Spinal cord (tissue), 9 donors: ENCODE measurements at regions not wholly inside any gene's neighbourhood (a gene's known extent, or its start where the extent isn't known, plus 50 kb on each side); places are given as distances from the start of the nearest gene placed in this dataset.
"Not testable (repeated sequence)": the region's sequence is repeated elsewhere in the genome, so short reads cannot be mapped to it uniquely, and the experiment has no call there.

Experiments used
- DNase-seq, 6 donors: peaks; one replicate each; pipeline versions ENCODE4 v3.0.0 to v3.0.0-alpha.2; 2013 to 2015; ENCODE audit warnings: low spot score in 6 of 6, low read depth in 4 of 6
- H3K27ac ChIP-seq: one replicate; pipeline ENCODE4 v1.5.1; 2013; ENCODE audit warnings: low read depth, low read length, control low read depth
- H3K27me3 ChIP-seq: one replicate; pipeline ENCODE4 v1.6.1; 2013; ENCODE audit warnings: low read length; ENCODE audit not compliant: control insufficient read depth, insufficient read depth
- H3K36me3 ChIP-seq: one replicate; pipeline ENCODE4 v1.6.1; 2013; ENCODE audit warnings: low read length; ENCODE audit not compliant: control insufficient read depth, insufficient read depth
- H3K4me1 ChIP-seq: one replicate; pipeline ENCODE4 v1.6.1; 2013; ENCODE audit warnings: low read length; ENCODE audit not compliant: control insufficient read depth, insufficient read depth
- H3K4me3 ChIP-seq: one replicate; pipeline ENCODE4 v1.5.1; 2013; ENCODE audit warnings: low read depth, low read length, control low read depth
- H3K9me3 ChIP-seq: one replicate; pipeline ENCODE4 v1.6.1; 2013; ENCODE audit warnings: low read length; ENCODE audit not compliant: control insufficient read depth, insufficient read depth
- WGBS: methylation state at CpG from one replicate; pipeline ENCODE4 v1.1.5; 2013; ENCODE audit warnings: missing lambda C conversion rate; ENCODE audit not compliant: insufficient coverage; 5-methylcytosine and 5-hydroxymethylcytosine counted together
- donor health status: healthy.

GRCh38 chr2:234395891-234396420 is 100.9 kb downstream of the ARL4C start:
- no peak overlapping the region for H3K4me3 ChIP-seq
- peaks cover 5% of the 10 kb centered on the region for H3K4me1 ChIP-seq
- DNase-seq: peak in 2 of 6 donors; percentile 68 to 75
- H3K27ac ChIP-seq: no peak overlapping the region
- H3K27me3 ChIP-seq: no peaks in the 10 kb centered on the region
- no peaks in the 10 kb centered on the region for H3K36me3 ChIP-seq
- H3K9me3 ChIP-seq: peaks cover 2% of the 10 kb centered on the region
- WGBS: 32% methylated on average over 5 of the region's 6 CpGs

- H3K27me3 ChIP-seq: no peaks in the 10 kb centered on the region
- no peak overlapping the region for H3K4me3 ChIP-seq
- H3K36me3 ChIP-seq: no peaks in the 10 kb centered on the region
- H3K27ac ChIP-seq: no peak overlapping the region
- H3K9me3 ChIP-seq: no peaks in the 10 kb centered on the region
- peak in 1 of 6 donors; percentile 10 for DNase-seq
- peaks cover 5% of the 10 kb centered on the region for H3K4me1 ChIP-seq
- no CpG with 5 or more reads among the region's 4 CpGs for WGBS
Measured at GRCh38 chr2:234394450-234394849, 102.4 kb downstream of the ARL4C start.

DNA sequence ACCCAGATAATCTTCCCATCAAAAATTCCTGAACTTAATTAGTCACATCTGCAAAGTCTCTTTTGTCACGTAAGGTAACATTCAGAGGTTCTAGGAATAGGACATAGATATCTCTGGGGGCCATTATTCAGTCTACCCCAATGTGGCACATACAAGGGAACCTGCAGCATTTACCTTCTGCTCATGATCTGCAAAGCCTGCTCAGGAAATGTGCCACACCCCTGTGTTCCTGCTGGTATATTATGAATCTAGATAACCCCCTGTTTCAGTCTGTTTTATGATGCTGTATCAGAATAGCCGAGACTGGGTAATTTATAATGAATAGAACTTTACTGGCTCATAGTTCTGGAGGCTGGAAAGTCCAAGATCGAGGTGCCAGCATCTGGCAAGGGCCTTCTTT is 103.5 kb downstream of the ARL4C start:
- Histone ChIP-seq H3K4me1 (peaks cover 5% of the 10 kb centered on the region), H3K36me3 (no peaks in the 10 kb centered on the region), H3K27me3 (no peaks in the 10 kb centered on the region), H3K9me3 (no peaks in the 10 kb centered on the region), H3K27ac (no peak overlapping the region), H3K4me3 (no peak overlapping the region)
- 78% methylated on average over 2 of the region's 3 CpGs for whole genome bisulfite sequencing
- DNase-seq: no peak

DNA sequence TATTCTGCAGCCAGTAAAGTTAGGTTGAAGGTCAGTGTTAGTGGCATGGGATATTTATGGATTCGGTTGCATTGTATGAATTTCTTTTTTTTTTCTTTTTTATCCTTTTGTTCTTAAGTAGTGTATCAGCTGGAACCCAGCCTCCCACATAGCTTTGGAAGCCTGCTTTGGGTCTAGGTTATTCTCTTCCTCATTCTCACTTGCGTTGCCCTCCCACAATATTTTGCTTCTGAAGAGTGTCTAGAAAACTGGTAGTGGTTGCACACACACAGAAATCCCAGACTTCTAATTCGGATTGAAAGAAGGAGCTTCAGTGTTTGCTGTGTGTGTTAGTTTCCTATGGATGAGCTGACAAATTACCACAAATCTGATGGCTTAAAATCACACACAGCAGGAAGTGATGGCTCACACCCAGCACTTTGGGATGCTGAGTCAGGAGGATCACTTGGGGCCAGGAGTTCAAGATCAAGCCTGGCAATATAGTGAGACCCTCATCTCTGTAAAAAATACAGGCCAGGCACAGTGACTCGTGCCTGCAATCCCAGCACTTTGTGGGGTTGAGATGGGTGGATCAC is 104.8 kb downstream of the ARL4C start:
- Histone ChIP-seq H3K36me3 (no peaks in the 10 kb centered on the region), H3K9me3 (no peaks in the 10 kb centered on the region), H3K4me3 (no peak overlapping the region), H3K4me1 (peaks cover 5% of the 10 kb centered on the region), H3K27ac (no peak overlapping the region), H3K27me3 (no peaks in the 10 kb centered on the region)
- WGBS: no CpG with 5 or more reads among the region's 4 CpGs
- DNase-seq: no peak

- no peaks in the 10 kb centered on the region for H3K9me3 ChIP-seq
- no peaks in the 10 kb centered on the region for H3K27me3 ChIP-seq
- no peak overlapping the region for H3K27ac ChIP-seq
- WGBS: no CpG with 5 or more reads among the region's 3 CpGs
- H3K4me1 ChIP-seq: peaks cover 5% of the 10 kb centered on the region
- no peaks in the 10 kb centered on the region for H3K36me3 ChIP-seq
- H3K4me3 ChIP-seq: no peak overlapping the region
- DNase-seq: no peak
Measured at GRCh38 chr2:234391625-234392024, 105.3 kb downstream of the ARL4C start.

GRCh38 chr2:234389661-234390060 is 107.2 kb downstream of the ARL4C start:
- not testable (repeated sequence) for DNase-seq, H3K9me3 ChIP-seq, H3K4me3 ChIP-seq, H3K4me1 ChIP-seq, H3K36me3 ChIP-seq, H3K27ac ChIP-seq, H3K27me3 ChIP-seq
- no CpG with 5 or more reads among the region's 3 CpGs for WGBS

GRCh38 chr2:234388591-234388990 is 108.3 kb downstream of the ARL4C start:
- no peak overlapping the region for H3K27ac ChIP-seq
- DNase-seq: no peak
- H3K9me3 ChIP-seq: no peaks in the 10 kb centered on the region
- H3K4me3 ChIP-seq: no peak overlapping the region
- no peaks in the 10 kb centered on the region for H3K4me1 ChIP-seq
- no peaks in the 10 kb centered on the region for H3K36me3 ChIP-seq
- H3K27me3 ChIP-seq: no peaks in the 10 kb centered on the region
- WGBS: no CpG with 5 or more reads among the region's 5 CpGs

- no peak for DNase-seq
- WGBS: 83% methylated on average over 8 of the region's 8 CpGs
- Histone ChIP-seq H3K9me3 (no peaks in the 10 kb centered on the region), H3K36me3 (no peaks in the 10 kb centered on the region), H3K27me3 (no peaks in the 10 kb centered on the region), H3K27ac (no peak overlapping the region), H3K4me1 (no peaks in the 10 kb centered on the region), H3K4me3 (no peak overlapping the region)
Measured at GRCh38 chr2:234386971-234387370, 109.9 kb downstream of the ARL4C start.

DNA sequence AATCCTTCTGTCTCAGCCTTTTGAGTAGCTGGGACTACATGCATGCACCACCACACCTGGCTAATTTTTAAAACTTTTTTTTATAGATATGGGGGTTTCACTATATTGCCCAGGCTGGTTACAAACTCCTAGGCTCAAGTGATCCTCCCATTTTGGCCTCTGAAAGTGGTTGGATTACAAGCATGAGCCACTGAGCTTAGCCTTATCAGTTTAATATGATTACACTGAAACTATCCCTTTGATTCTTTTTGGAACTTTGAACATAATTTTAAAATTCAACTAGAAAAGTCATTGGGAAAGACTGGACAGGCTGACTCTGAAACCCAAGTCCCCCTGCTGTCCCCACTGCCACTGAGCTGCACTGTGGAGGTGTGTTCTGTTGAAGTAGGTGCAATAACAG is 114.8 kb downstream of the ARL4C start:
- H3K27me3 ChIP-seq: no peaks in the 10 kb centered on the region
- no peak overlapping the region for H3K27ac ChIP-seq
- DNase-seq: no peak
- no peak overlapping the region for H3K4me3 ChIP-seq
- peaks cover 4% of the 10 kb centered on the region for H3K4me1 ChIP-seq
- H3K36me3 ChIP-seq: no peaks in the 10 kb centered on the region
- H3K9me3 ChIP-seq: no peaks in the 10 kb centered on the region

DNA sequence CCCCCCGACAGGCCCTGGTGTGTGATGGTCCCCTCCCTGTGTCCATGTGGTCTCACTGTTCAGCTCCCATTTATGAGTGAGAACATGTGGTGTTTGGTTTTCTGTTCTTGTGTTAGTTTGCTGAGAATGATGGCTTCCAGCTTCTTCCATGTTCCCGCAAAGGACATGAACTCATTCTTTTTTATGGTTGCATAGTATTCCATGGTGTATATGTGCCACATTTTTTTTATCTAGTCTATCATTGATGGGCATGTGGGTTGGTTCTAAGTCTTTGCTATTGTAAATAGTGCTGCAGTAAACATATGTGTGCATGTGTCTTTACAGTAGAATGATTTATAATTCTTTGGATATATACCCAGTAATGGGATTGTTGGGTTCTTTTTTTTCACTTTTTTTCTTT is 117.9 kb downstream of the ARL4C start:
- not testable (repeated sequence) for DNase-seq, H3K4me3 ChIP-seq, H3K9me3 ChIP-seq, H3K36me3 ChIP-seq, H3K4me1 ChIP-seq, H3K27me3 ChIP-seq, H3K27ac ChIP-seq
- no CpG with 5 or more reads among the region's 2 CpGs for WGBS
